ENCODE measurements at regions not wholly inside any gene's neighbourhood (a gene's known extent, or its start where the extent isn't known, plus 50 kb on each side); places are given as distances from the start of the nearest gene placed in this dataset.

GRCh38 chr10:113264333-113265131, 288.3 kb upstream of the HABP2 start:
- no peaks in the 10 kb centered on the region for H3K9me3 Mint-ChIP-seq (ENCODE audit: low read depth)
- DNase-seq (ENCODE audit: low spot score, unreplicated experiment): peak; percentile 20
- peak overlapping the region; percentile 91 for H3K27ac Mint-ChIP-seq
- H3K4me3 Mint-ChIP-seq (ENCODE audit: low read depth): no peak overlapping the region
- peaks cover 9% of the 10 kb centered on the region for H3K27me3 Mint-ChIP-seq
- no peaks in the 10 kb centered on the region for H3K36me3 Mint-ChIP-seq (ENCODE audit: insufficient read depth)
- no peak for TF ChIP-seq CTCF (IDR thresholded peaks at IDR 0.05; ENCODE audit: unreplicated experiment)
- peaks cover 26% of the 10 kb centered on the region for H3K4me1 Mint-ChIP-seq (ENCODE audit: low read depth)

- DNase-seq (ENCODE audit: low spot score, unreplicated experiment): no peak
- H3K4me1 Mint-ChIP-seq (ENCODE audit: low read depth): peaks cover 24% of the 10 kb centered on the region
- H3K27me3 Mint-ChIP-seq: peaks cover 4% of the 10 kb centered on the region
- H3K9me3 Mint-ChIP-seq (ENCODE audit: low read depth): no peaks in the 10 kb centered on the region
- H3K36me3 Mint-ChIP-seq (ENCODE audit: insufficient read depth): no peaks in the 10 kb centered on the region
- H3K4me3 Mint-ChIP-seq (ENCODE audit: low read depth): no peak overlapping the region
- no peak for TF ChIP-seq CTCF (IDR thresholded peaks at IDR 0.05; ENCODE audit: unreplicated experiment)
- H3K27ac Mint-ChIP-seq: no peak overlapping the region
Observed at GRCh38 chr10:113266147-113266546, 286.7 kb upstream of the HABP2 start.

GRCh38 chr10:113267619-113268562, 285.0 kb upstream of the HABP2 start:
- Mint-ChIP-seq H3K36me3 (ENCODE audit: insufficient read depth) (no peaks in the 10 kb centered on the region), H3K27me3 (no peaks in the 10 kb centered on the region), H3K4me1 (ENCODE audit: low read depth) (peaks cover 24% of the 10 kb centered on the region), H3K9me3 (ENCODE audit: low read depth) (no peaks in the 10 kb centered on the region), H3K27ac (no peak overlapping the region), H3K4me3 (ENCODE audit: low read depth) (no peak overlapping the region)
- TF ChIP-seq CTCF (IDR thresholded peaks at IDR 0.05; ENCODE audit: unreplicated experiment): no peak
- DNase-seq (ENCODE audit: low spot score, unreplicated experiment): no peak

GRCh38 chr10:113269333-113269732, 283.5 kb upstream of the HABP2 start:
- no peak overlapping the region for H3K4me3 Mint-ChIP-seq (ENCODE audit: low read depth)
- TF ChIP-seq CTCF (IDR thresholded peaks at IDR 0.05; ENCODE audit: unreplicated experiment): no peak
- H3K9me3 Mint-ChIP-seq (ENCODE audit: low read depth): no peaks in the 10 kb centered on the region
- no peak overlapping the region for H3K27ac Mint-ChIP-seq
- DNase-seq (ENCODE audit: low spot score, unreplicated experiment): no peak
- no peaks in the 10 kb centered on the region for H3K36me3 Mint-ChIP-seq (ENCODE audit: insufficient read depth)
- H3K4me1 Mint-ChIP-seq (ENCODE audit: low read depth): peaks cover 28% of the 10 kb centered on the region
- no peaks in the 10 kb centered on the region for H3K27me3 Mint-ChIP-seq

- Mint-ChIP-seq H3K9me3 (ENCODE audit: low read depth) (peaks cover 14% of the 10 kb centered on the region), H3K27ac (no peak overlapping the region), H3K4me3 (ENCODE audit: low read depth) (no peak overlapping the region), H3K4me1 (ENCODE audit: low read depth) (peaks cover 21% of the 10 kb centered on the region), H3K36me3 (ENCODE audit: insufficient read depth) (no peaks in the 10 kb centered on the region), H3K27me3 (no peaks in the 10 kb centered on the region)
- no peak for TF ChIP-seq CTCF (IDR thresholded peaks at IDR 0.05; ENCODE audit: unreplicated experiment)
- no peak for DNase-seq (ENCODE audit: low spot score, unreplicated experiment)
Observed at GRCh38 chr10:113272511-113272910, 280.3 kb upstream of the HABP2 start.
